ENCODE measurements at regions not wholly inside any gene's neighbourhood (a gene's known extent, or its start where the extent isn't known, plus 50 kb on each side); places are given as distances from the start of the nearest gene placed in this dataset.

GRCh38 chr2:107093426-107093957, 207.5 kb upstream of the ST6GAL2 start:
- Histone ChIP-seq H4K20me1 (replicated peaks; ENCODE audit: insufficient read depth) (no peaks in the 10 kb centered on the region), H2AFZ (no peak overlapping the region), H3K4me1 (ENCODE audit: insufficient read depth) (no peaks in the 10 kb centered on the region), H3K27ac (ENCODE audit: low read depth) (no peak overlapping the region), H3K4me2 (no peak overlapping the region), H3K4me3 (no peak overlapping the region), H3K79me2 (replicated peaks; ENCODE audit: insufficient read depth) (no peaks in the 10 kb centered on the region), H3K9me2 (ENCODE audit: insufficient read depth) (peaks cover 3% of the 10 kb centered on the region; the same call in 1 of the 2 replicates), H3F3A (replicated peaks; ENCODE audit: low read depth) (no peaks in the 10 kb centered on the region), H3K27me3 (ENCODE audit: insufficient read depth) (no peaks in the 10 kb centered on the region), H3K36me3 (ENCODE audit: insufficient read depth) (no peaks in the 10 kb centered on the region)
- no peak for TF ChIP-seq ZNF462 (CRISPR knock-in tag; IDR thresholded peaks at IDR 0.05)
- no peak for TF ChIP-seq ZNF331 (CRISPR knock-in tag; IDR thresholded peaks at IDR 0.05; ENCODE audit: low read depth)
- TF ChIP-seq CREB1 (CRISPR knock-in tag; IDR thresholded peaks at IDR 0.05; ENCODE audit: low read depth): no peak
- H3K9me3 Mint-ChIP-seq: no peaks in the 10 kb centered on the region
- H3K36me3 Mint-ChIP-seq (ENCODE audit: low read depth): no peaks in the 10 kb centered on the region
- H3K27me3 Mint-ChIP-seq (ENCODE audit: insufficient read depth, low read depth, poor library complexity): peaks cover 7% of the 10 kb centered on the region
- H3K4me1 Mint-ChIP-seq: no peaks in the 10 kb centered on the region; the same call in 2 of the 3 replicates
- no peak for ATAC-seq
- no peak overlapping the region for H3K27ac Mint-ChIP-seq
- no peak overlapping the region for H3K4me3 Mint-ChIP-seq
- no peak for DNase-seq (ENCODE audit: low spot score)

GRCh38 chr2:107094450-107094986, 208.6 kb upstream of the ST6GAL2 start:
- ATAC-seq (no peak), DNase-seq (ENCODE audit: low spot score) (no peak)
- peaks cover 3% of the 10 kb centered on the region; the same call in 1 of the 2 replicates for H3K9me2 ChIP-seq (ENCODE audit: insufficient read depth)
- TF ChIP-seq REST (IDR thresholded peaks at IDR 0.05; ENCODE audit: unreplicated experiment): no peak
- no peak for TF ChIP-seq EZH2 (IDR thresholded peaks at IDR 0.05; ENCODE audit: low read depth, unreplicated experiment)
- TF ChIP-seq CREB1 (CRISPR knock-in tag; IDR thresholded peaks at IDR 0.05; ENCODE audit: low read depth): no peak
- no peak for TF ChIP-seq ZNF331 (CRISPR knock-in tag; IDR thresholded peaks at IDR 0.05; ENCODE audit: low read depth)
- TF ChIP-seq CTCF (conservative IDR thresholded peaks at IDR 0.05; ENCODE audit: low read depth in 2 of 2): no peak
- no peaks in the 10 kb centered on the region for H4K20me1 ChIP-seq (replicated peaks; ENCODE audit: insufficient read depth)
- H3K27ac Mint-ChIP-seq: no peak overlapping the region
- H3K27me3 ChIP-seq (ENCODE audit: insufficient read depth): no peaks in the 10 kb centered on the region
- H3K79me2 ChIP-seq (replicated peaks; ENCODE audit: insufficient read depth): no peaks in the 10 kb centered on the region
- no peaks in the 10 kb centered on the region for H3K36me3 ChIP-seq (ENCODE audit: insufficient read depth)
- H3K4me1 Mint-ChIP-seq: no peaks in the 10 kb centered on the region; the same call in 2 of the 3 replicates
- H2AFZ ChIP-seq: no peak overlapping the region
- H3K27ac ChIP-seq (ENCODE audit: low read depth): no peak overlapping the region
- H3F3A ChIP-seq (replicated peaks; ENCODE audit: low read depth): no peaks in the 10 kb centered on the region
- no peaks in the 10 kb centered on the region for H3K4me1 ChIP-seq (ENCODE audit: insufficient read depth)
- H3K4me3 ChIP-seq: no peak overlapping the region
- no peaks in the 10 kb centered on the region for H3K9me3 Mint-ChIP-seq
- no peak overlapping the region for H3K4me2 ChIP-seq
- H3K36me3 Mint-ChIP-seq (ENCODE audit: low read depth): no peaks in the 10 kb centered on the region
- no peak overlapping the region for H3K4me3 Mint-ChIP-seq
- peaks cover 8% of the 10 kb centered on the region for H3K27me3 Mint-ChIP-seq (ENCODE audit: insufficient read depth, low read depth, poor library complexity)
